OCI-LY3 (cell line): ENCODE measurements at regions not wholly inside any gene's neighbourhood (a gene's known extent, or its start where the extent isn't known, plus 50 kb on each side); places are given as distances from the start of the nearest gene placed in this dataset.
"Not testable (repeated sequence)": the region's sequence is repeated elsewhere in the genome, so short reads cannot be mapped to it uniquely, and the experiment has no call there.

ENCODE experiments used
- H2AFZ ChIP-seq: fragments of 200-600, 300-600 bp; shearing (Covaris generic); 2 replicates; pipeline ENCODE4 v1.6.0; 2014; ENCODE audit warnings: antibody characterized with exemption, low read depth, low read length
- H3K27ac ChIP-seq: fragments of 200-600, 300-600 bp; sonication (generic); 2 replicates; pipeline ENCODE4 v1.5.1; 2014; ENCODE audit warnings: mild to moderate bottlenecking, low read length, moderate library complexity, mixed read lengths
- H3K27me3 ChIP-seq: fragments of 200-600, 300-600 bp; sonication (generic); 2 replicates; pipeline ENCODE4 v1.6.1; 2014; ENCODE audit warnings: low read depth, low read length, mixed read lengths
- H3K36me3 ChIP-seq: fragments of 200-600, 300-600 bp; sonication (generic); replicated peaks from 2 replicates; pipeline ENCODE3; 2014; ENCODE audit warnings: low read depth, low read length, mixed read lengths
- H3K4me1 ChIP-seq: fragments of 300-600, 200-600 bp; sonication (generic); 2 replicates; pipeline ENCODE4 v1.6.1; 2014; ENCODE audit warnings: low read length, mixed read lengths
- H3K4me2 ChIP-seq: fragments of 200-600, 300-600 bp; sonication (generic); 2 replicates; pipeline ENCODE4 v1.6.1; 2014; ENCODE audit warnings: low read length, mixed read lengths
- H3K4me3 ChIP-seq: fragments of 300-600, 200-600 bp; sonication (generic); 2 replicates; pipeline ENCODE4 v1.5.1; 2014; ENCODE audit warnings: antibody characterized with exemption, mild to moderate bottlenecking, low read length, moderate library complexity
- H3K79me2 ChIP-seq: fragments of 300-600, 200-600 bp; shearing (Covaris generic); 2 replicates; pipeline ENCODE4 v1.6.1; 2014; ENCODE audit warnings: mild to moderate bottlenecking, low read length, mixed read lengths
- H3K9ac ChIP-seq: fragments of 300-600, 200-600 bp; shearing (Covaris generic); 2 replicates; pipeline ENCODE4 v1.6.0; 2014; ENCODE audit warnings: mild to moderate bottlenecking, low read length, moderate library complexity
- H3K9me3 ChIP-seq: fragments of 200-600, 300-600 bp; shearing (Covaris generic); 2 replicates; pipeline ENCODE4 v1.6.1; 2014; ENCODE audit warnings: low read length, mixed read lengths; ENCODE audit not compliant: insufficient read depth
- H4K20me1 ChIP-seq: fragments of 200-600, 300-600 bp; sonication (generic); 2 replicates; pipeline ENCODE4 v1.6.1; 2016; ENCODE audit warnings: low read length, mixed read lengths; ENCODE audit not compliant: insufficient read depth
- EZH2phosphoT487 ChIP-seq: fragments of 200-600 bp; shearing (Covaris generic); IDR thresholded peaks from 2 replicates; pipeline ENCODE4 v1.6.1; 2018; ENCODE audit warnings: antibody characterized with exemption, mixed run types, low read depth
- TF ChIP-seq, protein P1 (sequence below): fragments of 200-600, 300-600 bp; sonication (generic); IDR thresholded peaks from 2 replicates; pipeline ENCODE4 v1.5.1; 2014; ENCODE audit warnings: antibody characterized with exemption, low read length, low read depth

DNA sequence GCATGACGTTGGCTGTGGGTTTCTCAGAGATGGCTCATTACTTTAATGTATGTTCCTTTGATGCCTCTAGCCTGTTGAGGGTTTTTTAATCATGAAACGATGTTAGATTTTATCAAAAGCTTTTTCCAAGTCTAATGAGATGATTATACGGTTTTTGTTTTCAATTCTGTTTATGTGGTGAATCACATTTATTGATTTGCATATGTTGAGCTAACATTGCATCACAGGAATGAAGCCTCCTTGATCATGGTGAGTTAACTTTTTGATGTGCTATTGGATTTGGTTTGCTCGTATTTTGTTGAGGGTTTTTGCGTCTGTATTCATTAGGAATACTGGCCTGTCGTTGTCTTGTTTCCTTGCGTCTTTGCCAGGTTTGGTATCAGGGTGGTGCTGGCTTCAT, 52.3 kb upstream of the PTPN12 start:
- H3K9me3 ChIP-seq = no peaks in the 10 kb centered on the region
- no peaks in the 10 kb centered on the region for H3K79me2 ChIP-seq
- H3K9ac ChIP-seq = no peak overlapping the region
- H2AFZ ChIP-seq = no peak overlapping the region
- H3K36me3 ChIP-seq = no peaks in the 10 kb centered on the region
- H4K20me1 ChIP-seq = no peaks in the 10 kb centered on the region
- H3K4me1 ChIP-seq = no peaks in the 10 kb centered on the region
- no peak overlapping the region for H3K4me3 ChIP-seq
- H3K27ac ChIP-seq = no peak overlapping the region
- H3K4me2 ChIP-seq = no peak overlapping the region
- TF ChIP-seq, protein P1, sequence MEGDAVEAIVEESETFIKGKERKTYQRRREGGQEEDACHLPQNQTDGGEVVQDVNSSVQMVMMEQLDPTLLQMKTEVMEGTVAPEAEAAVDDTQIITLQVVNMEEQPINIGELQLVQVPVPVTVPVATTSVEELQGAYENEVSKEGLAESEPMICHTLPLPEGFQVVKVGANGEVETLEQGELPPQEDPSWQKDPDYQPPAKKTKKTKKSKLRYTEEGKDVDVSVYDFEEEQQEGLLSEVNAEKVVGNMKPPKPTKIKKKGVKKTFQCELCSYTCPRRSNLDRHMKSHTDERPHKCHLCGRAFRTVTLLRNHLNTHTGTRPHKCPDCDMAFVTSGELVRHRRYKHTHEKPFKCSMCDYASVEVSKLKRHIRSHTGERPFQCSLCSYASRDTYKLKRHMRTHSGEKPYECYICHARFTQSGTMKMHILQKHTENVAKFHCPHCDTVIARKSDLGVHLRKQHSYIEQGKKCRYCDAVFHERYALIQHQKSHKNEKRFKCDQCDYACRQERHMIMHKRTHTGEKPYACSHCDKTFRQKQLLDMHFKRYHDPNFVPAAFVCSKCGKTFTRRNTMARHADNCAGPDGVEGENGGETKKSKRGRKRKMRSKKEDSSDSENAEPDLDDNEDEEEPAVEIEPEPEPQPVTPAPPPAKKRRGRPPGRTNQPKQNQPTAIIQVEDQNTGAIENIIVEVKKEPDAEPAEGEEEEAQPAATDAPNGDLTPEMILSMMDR = no peak
- no peak for TF ChIP-seq EZH2phosphoT487
- H3K27me3 ChIP-seq = peaks cover 6% of the 10 kb centered on the region

DNA sequence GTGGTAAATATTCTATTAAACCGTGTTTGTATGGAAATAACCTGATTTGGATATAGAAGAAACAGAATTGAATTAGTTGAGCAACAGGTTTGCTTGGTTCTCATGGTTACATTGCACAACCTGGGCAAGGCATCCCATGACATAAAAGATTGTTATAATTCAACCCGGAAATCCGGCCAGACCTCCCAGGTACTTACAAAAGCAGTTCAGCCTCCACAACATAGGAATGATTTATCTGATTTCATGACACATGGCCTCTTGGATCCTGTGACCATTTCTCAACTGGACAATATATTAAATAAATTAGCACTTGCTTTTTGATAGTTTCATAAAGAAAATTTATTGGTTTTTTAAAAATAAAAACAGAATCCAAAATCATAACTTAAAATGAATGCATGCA, 55.1 kb upstream of the PTPN12 start:
- Histone ChIP-seq H3K9ac (no peak overlapping the region), H3K4me2 (no peak overlapping the region), H3K4me3 (no peak overlapping the region), H3K36me3 (no peaks in the 10 kb centered on the region), H3K79me2 (no peaks in the 10 kb centered on the region), H2AFZ (no peak overlapping the region), H3K9me3 (no peaks in the 10 kb centered on the region), H3K27ac (no peak overlapping the region), H3K27me3 (peaks cover 2% of the 10 kb centered on the region; the same call in 1 of the 2 replicates), H3K4me1 (no peaks in the 10 kb centered on the region), H4K20me1 (no peaks in the 10 kb centered on the region)
- TF ChIP-seq, protein P1 = no peak
- TF ChIP-seq EZH2phosphoT487 = no peak

DNA sequence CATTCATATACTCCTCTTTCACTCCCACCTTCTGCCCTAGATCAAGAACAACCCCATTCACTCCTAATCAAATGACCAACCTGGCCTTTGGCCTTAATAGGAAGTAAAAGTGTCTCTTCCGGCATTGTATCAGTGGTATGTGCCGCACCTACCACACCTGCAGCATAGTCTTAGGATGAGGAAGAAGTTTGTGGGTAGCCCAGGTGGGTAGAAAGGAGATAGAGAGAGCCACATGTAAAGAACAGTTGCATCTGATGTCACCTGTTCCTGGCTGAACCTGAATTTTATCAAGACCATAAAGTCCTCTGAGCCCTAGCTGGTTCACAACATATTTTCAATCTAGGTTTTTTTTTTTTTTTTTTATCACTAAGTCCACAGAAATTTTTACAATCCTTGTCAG, 55.5 kb upstream of the PTPN12 start:
- H3K4me3 ChIP-seq = no peak overlapping the region
- no peaks in the 10 kb centered on the region for H4K20me1 ChIP-seq
- TF ChIP-seq, protein P1 = no peak
- no peak for TF ChIP-seq EZH2phosphoT487
- H2AFZ ChIP-seq = peak overlapping the region; percentile 11; the same call in 1 of the 2 replicates
- no peaks in the 10 kb centered on the region for H3K4me1 ChIP-seq
- no peaks in the 10 kb centered on the region for H3K36me3 ChIP-seq
- H3K4me2 ChIP-seq = no peak overlapping the region
- H3K27ac ChIP-seq = no peak overlapping the region
- H3K9me3 ChIP-seq = no peaks in the 10 kb centered on the region
- H3K79me2 ChIP-seq = no peaks in the 10 kb centered on the region
- H3K27me3 ChIP-seq = peaks cover 2% of the 10 kb centered on the region; the same call in 1 of the 2 replicates
- H3K9ac ChIP-seq = no peak overlapping the region

DNA sequence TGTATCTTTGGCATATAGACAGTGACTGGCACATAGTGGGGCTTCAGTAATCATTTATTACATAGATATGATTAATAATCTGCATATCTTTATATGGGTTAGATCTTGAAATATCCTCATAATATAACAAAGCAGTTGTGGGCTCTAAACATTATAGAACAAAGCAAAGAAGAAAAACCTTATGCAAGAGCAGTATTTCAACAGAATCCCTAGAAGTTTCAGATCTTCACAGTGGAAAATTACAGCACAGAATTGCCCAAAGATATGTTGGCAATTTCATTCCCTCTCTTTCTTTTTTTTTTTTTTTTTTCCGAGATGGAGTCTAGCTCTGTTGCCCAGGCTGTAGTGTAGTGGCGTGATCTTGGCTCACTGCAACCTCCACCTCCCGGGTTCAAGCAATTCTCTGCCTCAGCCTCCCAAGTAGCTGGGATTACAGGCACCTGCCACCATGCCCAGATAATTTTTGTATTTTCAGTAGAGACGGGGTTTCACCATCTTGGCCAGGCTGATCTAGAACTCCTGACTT, 56.9 kb upstream of the PTPN12 start:
- H3K4me3 ChIP-seq, H3K4me2 ChIP-seq, H4K20me1 ChIP-seq, H3K9me3 ChIP-seq, H3K36me3 ChIP-seq, H3K79me2 ChIP-seq, H3K27me3 ChIP-seq, H3K9ac ChIP-seq, H3K4me1 ChIP-seq, H3K27ac ChIP-seq, H2AFZ ChIP-seq: not testable (repeated sequence)
